Adrenal gland (tissue), 5 donors: ENCODE measurements at regions not wholly inside any gene's neighbourhood (a gene's known extent, or its start where the extent isn't known, plus 50 kb on each side); places are given as distances from the start of the nearest gene placed in this dataset.

Experiments
- POLR2A ChIP-seq, 2 donors: fragments of 450-650 bp; IDR thresholded peaks; one replicate each; pipeline ENCODE4 v1.6.1; 2017; ENCODE audit warnings: antibody characterized with exemption in 2 of 2, mild to moderate bottlenecking in 2 of 2, moderate library complexity in 1 of 2
- TF ChIP-seq, protein P1 (sequence below), 6 experiments: fragments of 450-650 bp in 4 of 6; fragments of 200-600 bp in 2 of 6; sonication (generic) in 1 of 6; IDR thresholded peaks; 1 replicate in 5 of 6; 2 replicates in 1 of 6; pipeline versions ENCODE4 v1.5.1 to v1.8.0; 2016 to 2021; ENCODE audit warnings: antibody characterized with exemption in 6 of 6, mild to moderate bottlenecking in 2 of 6, moderate library complexity in 1 of 6
- donor health status: DM: no; HTN: no; CAD: no.

DNA sequence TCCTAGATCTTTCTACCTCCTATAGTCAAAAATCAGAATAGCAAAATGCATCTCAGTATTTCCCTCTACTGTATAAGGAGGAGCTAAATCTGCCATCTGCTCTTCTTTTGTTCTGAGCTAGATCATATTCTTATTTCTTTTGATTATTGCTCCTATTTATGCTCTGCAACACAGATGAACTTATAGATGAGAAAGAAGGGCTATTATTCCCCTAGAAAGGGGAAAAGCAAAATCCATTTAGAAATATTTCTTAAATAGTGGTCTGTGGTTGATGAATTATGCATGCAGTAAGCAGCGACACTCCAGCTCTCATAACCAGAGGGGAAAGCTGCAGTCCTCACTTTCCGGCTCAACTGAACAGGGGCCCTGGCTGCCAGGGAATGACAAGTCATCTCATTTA lies 207.3 kb upstream of the SORCS1 start:
- TF ChIP-seq POLR2A (IDR thresholded peaks at IDR 0.05), result no peak
- TF ChIP-seq, protein P1, sequence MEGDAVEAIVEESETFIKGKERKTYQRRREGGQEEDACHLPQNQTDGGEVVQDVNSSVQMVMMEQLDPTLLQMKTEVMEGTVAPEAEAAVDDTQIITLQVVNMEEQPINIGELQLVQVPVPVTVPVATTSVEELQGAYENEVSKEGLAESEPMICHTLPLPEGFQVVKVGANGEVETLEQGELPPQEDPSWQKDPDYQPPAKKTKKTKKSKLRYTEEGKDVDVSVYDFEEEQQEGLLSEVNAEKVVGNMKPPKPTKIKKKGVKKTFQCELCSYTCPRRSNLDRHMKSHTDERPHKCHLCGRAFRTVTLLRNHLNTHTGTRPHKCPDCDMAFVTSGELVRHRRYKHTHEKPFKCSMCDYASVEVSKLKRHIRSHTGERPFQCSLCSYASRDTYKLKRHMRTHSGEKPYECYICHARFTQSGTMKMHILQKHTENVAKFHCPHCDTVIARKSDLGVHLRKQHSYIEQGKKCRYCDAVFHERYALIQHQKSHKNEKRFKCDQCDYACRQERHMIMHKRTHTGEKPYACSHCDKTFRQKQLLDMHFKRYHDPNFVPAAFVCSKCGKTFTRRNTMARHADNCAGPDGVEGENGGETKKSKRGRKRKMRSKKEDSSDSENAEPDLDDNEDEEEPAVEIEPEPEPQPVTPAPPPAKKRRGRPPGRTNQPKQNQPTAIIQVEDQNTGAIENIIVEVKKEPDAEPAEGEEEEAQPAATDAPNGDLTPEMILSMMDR (IDR thresholded peaks at IDR 0.05), result no peak
